Thyroid gland (tissue), 4 donors: ENCODE measurements at regions not wholly inside any gene's neighbourhood (a gene's known extent, or its start where the extent isn't known, plus 50 kb on each side); places are given as distances from the start of the nearest gene placed in this dataset.

Source experiments
- CTCF ChIP-seq, 6 experiments: fragments of 200-600 bp in 3 of 6; fragments of 450-650 bp in 3 of 6; sonication (generic) in 3 of 6; IDR thresholded peaks; one replicate each; pipeline ENCODE4 v1.5.1; 2016 to 2019; ENCODE audit warnings: antibody characterized with exemption in 6 of 6, mild to moderate bottlenecking in 2 of 6, inconsistent platforms in 1 of 6, moderate library complexity in 1 of 6
- POLR2A ChIP-seq, 2 donors: fragments of 450-650 bp; IDR thresholded peaks; one replicate each; pipeline ENCODE4 v1.6.1; 2017; ENCODE audit warnings: antibody characterized with exemption in 2 of 2, mild to moderate bottlenecking in 2 of 2, moderate library complexity in 1 of 2

GRCh38 chr2:239660390-239661230 is 259.8 kb upstream of the HDAC4 start:
- TF ChIP-seq CTCF (IDR thresholded peaks at IDR 0.05) = no peak
- no peak for TF ChIP-seq POLR2A (IDR thresholded peaks at IDR 0.05)
